ENCODE measurements at regions not wholly inside any gene's neighbourhood (a gene's known extent, or its start where the extent isn't known, plus 50 kb on each side); places are given as distances from the start of the nearest gene placed in this dataset.

DNA sequence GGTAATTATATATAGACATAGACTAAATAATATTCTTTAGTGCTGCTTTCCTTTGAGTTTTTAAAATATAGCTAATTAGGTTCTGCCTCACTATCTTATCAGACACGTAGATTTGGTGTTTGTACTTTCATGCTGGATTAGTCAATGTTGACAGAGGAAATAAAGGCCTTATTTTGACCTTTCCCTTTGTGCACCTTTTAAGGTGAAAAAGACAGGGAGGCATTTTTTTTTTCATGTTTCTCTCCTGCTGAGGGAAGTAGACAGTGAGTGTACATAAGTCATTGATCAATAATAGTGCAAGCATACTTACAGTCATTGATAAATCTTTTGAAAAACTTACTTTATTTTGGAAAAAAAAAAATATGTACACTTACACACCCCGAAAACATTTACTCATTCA, 467.8 kb downstream of the GRXCR1 start:
- Histone ChIP-seq H2AFZ (no peak overlapping the region), H3K4me3 (no peak overlapping the region), H3K36me3 (ENCODE audit: insufficient read depth) (no peaks in the 10 kb centered on the region), H3K4me2 (no peak overlapping the region), H3K27ac (ENCODE audit: low read depth) (no peak overlapping the region), H3F3A (replicated peaks; ENCODE audit: low read depth) (no peaks in the 10 kb centered on the region), H3K4me1 (ENCODE audit: insufficient read depth) (no peaks in the 10 kb centered on the region), H4K20me1 (replicated peaks; ENCODE audit: insufficient read depth) (no peaks in the 10 kb centered on the region), H3K79me2 (replicated peaks; ENCODE audit: insufficient read depth) (no peaks in the 10 kb centered on the region), H3K27me3 (ENCODE audit: insufficient read depth) (no peaks in the 10 kb centered on the region), H3K9me2 (ENCODE audit: insufficient read depth) (no peaks in the 10 kb centered on the region)
- TF ChIP-seq CREB1 (CRISPR knock-in tag; IDR thresholded peaks at IDR 0.05; ENCODE audit: low read depth) (no peak), EZH2 (IDR thresholded peaks at IDR 0.05; ENCODE audit: low read depth, unreplicated experiment) (no peak), ZNF331 (CRISPR knock-in tag; IDR thresholded peaks at IDR 0.05; ENCODE audit: low read depth) (no peak), ZNF114 (CRISPR knock-in tag; IDR thresholded peaks at IDR 0.05) (no peak), CTCF (conservative IDR thresholded peaks at IDR 0.05; ENCODE audit: low read depth in 2 of 2) (no peak), STAT1 (IDR thresholded peaks at IDR 0.05; ENCODE audit: unreplicated experiment) (no peak), EZH2phosphoT487 (IDR thresholded peaks at IDR 0.05; ENCODE audit: unreplicated experiment) (no peak), NANOG (IDR thresholded peaks at IDR 0.05; ENCODE audit: borderline replicate concordance) (no peak)
- TF ChIP-seq, protein P1, sequence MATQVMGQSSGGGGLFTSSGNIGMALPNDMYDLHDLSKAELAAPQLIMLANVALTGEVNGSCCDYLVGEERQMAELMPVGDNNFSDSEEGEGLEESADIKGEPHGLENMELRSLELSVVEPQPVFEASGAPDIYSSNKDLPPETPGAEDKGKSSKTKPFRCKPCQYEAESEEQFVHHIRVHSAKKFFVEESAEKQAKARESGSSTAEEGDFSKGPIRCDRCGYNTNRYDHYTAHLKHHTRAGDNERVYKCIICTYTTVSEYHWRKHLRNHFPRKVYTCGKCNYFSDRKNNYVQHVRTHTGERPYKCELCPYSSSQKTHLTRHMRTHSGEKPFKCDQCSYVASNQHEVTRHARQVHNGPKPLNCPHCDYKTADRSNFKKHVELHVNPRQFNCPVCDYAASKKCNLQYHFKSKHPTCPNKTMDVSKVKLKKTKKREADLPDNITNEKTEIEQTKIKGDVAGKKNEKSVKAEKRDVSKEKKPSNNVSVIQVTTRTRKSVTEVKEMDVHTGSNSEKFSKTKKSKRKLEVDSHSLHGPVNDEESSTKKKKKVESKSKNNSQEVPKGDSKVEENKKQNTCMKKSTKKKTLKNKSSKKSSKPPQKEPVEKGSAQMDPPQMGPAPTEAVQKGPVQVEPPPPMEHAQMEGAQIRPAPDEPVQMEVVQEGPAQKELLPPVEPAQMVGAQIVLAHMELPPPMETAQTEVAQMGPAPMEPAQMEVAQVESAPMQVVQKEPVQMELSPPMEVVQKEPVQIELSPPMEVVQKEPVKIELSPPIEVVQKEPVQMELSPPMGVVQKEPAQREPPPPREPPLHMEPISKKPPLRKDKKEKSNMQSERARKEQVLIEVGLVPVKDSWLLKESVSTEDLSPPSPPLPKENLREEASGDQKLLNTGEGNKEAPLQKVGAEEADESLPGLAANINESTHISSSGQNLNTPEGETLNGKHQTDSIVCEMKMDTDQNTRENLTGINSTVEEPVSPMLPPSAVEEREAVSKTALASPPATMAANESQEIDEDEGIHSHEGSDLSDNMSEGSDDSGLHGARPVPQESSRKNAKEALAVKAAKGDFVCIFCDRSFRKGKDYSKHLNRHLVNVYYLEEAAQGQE (IDR thresholded peaks at IDR 0.05; ENCODE audit: unreplicated experiment), result no peak
- TF ChIP-seq, protein P2, sequence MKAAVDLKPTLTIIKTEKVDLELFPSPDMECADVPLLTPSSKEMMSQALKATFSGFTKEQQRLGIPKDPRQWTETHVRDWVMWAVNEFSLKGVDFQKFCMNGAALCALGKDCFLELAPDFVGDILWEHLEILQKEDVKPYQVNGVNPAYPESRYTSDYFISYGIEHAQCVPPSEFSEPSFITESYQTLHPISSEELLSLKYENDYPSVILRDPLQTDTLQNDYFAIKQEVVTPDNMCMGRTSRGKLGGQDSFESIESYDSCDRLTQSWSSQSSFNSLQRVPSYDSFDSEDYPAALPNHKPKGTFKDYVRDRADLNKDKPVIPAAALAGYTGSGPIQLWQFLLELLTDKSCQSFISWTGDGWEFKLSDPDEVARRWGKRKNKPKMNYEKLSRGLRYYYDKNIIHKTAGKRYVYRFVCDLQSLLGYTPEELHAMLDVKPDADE (IDR thresholded peaks at IDR 0.05), result no peak
- TF ChIP-seq, protein P3, sequence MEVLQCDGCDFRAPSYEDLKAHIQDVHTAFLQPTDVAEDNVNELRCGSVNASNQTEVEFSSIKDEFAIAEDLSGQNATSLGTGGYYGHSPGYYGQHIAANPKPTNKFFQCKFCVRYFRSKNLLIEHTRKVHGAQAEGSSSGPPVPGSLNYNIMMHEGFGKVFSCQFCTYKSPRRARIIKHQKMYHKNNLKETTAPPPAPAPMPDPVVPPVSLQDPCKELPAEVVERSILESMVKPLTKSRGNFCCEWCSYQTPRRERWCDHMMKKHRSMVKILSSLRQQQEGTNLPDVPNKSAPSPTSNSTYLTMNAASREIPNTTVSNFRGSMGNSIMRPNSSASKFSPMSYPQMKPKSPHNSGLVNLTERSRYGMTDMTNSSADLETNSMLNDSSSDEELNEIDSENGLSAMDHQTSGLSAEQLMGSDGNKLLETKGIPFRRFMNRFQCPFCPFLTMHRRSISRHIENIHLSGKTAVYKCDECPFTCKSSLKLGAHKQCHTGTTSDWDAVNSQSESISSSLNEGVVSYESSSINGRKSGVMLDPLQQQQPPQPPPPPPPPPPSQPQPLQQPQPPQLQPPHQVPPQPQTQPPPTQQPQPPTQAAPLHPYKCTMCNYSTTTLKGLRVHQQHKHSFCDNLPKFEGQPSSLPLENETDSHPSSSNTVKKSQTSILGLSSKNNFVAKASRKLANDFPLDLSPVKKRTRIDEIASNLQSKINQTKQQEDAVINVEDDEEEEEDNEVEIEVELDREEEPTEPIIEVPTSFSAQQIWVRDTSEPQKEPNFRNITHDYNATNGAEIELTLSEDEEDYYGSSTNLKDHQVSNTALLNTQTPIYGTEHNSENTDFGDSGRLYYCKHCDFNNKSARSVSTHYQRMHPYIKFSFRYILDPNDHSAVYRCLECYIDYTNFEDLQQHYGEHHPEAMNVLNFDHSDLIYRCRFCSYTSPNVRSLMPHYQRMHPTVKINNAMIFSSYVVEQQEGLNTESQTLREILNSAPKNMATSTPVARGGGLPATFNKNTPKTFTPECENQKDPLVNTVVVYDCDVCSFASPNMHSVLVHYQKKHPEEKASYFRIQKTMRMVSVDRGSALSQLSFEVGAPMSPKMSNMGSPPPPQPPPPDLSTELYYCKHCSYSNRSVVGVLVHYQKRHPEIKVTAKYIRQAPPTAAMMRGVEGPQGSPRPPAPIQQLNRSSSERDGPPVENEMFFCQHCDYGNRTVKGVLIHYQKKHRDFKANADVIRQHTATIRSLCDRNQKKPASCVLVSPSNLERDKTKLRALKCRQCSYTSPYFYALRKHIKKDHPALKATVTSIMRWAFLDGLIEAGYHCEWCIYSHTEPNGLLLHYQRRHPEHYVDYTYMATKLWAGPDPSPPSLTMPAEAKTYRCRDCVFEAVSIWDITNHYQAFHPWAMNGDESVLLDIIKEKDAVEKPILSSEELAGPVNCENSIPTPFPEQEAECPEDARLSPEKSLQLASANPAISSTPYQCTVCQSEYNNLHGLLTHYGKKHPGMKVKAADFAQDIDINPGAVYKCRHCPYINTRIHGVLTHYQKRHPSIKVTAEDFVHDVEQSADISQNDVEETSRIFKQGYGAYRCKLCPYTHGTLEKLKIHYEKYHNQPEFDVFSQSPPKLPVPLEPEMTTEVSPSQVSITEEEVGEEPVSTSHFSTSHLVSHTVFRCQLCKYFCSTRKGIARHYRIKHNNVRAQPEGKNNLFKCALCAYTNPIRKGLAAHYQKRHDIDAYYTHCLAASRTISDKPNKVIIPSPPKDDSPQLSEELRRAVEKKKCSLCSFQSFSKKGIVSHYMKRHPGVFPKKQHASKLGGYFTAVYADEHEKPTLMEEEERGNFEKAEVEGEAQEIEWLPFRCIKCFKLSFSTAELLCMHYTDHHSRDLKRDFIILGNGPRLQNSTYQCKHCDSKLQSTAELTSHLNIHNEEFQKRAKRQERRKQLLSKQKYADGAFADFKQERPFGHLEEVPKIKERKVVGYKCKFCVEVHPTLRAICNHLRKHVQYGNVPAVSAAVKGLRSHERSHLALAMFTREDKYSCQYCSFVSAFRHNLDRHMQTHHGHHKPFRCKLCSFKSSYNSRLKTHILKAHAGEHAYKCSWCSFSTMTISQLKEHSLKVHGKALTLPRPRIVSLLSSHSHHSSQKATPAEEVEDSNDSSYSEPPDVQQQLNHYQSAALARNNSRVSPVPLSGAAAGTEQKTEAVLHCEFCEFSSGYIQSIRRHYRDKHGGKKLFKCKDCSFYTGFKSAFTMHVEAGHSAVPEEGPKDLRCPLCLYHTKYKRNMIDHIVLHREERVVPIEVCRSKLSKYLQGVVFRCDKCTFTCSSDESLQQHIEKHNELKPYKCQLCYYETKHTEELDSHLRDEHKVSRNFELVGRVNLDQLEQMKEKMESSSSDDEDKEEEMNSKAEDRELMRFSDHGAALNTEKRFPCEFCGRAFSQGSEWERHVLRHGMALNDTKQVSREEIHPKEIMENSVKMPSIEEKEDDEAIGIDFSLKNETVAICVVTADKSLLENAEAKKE (CRISPR knock-in tag; IDR thresholded peaks at IDR 0.05), result no peak
- no peak for ATAC-seq
- DNase-seq (ENCODE audit: low spot score), result no peak
- Mint-ChIP-seq H3K27ac (no peak overlapping the region), H3K4me1 (no peaks in the 10 kb centered on the region), H3K27me3 (ENCODE audit: insufficient read depth, low read depth, poor library complexity) (no peaks in the 10 kb centered on the region), H3K36me3 (ENCODE audit: low read depth) (no peaks in the 10 kb centered on the region), H3K9me3 (no peaks in the 10 kb centered on the region), H3K4me3 (no peak overlapping the region)

Measured in GM23338 (cell line).